Neural progenitor cell (in vitro differentiated cells): ENCODE measurements at regions not wholly inside any gene's neighbourhood (a gene's known extent, or its start where the extent isn't known, plus 50 kb on each side); places are given as distances from the start of the nearest gene placed in this dataset.

Experiments used
- EZH2 ChIP-seq: fragments of 200-600 bp; sonication (generic); IDR thresholded peaks from 2 replicates; pipeline ENCODE4 v1.6.1; 2017; ENCODE audit warnings: antibody characterized with exemption, mild to moderate bottlenecking, moderate library complexity
- TF ChIP-seq, protein P1 (sequence below): fragments of 200-600 bp; sonication (generic); IDR thresholded peaks from 2 replicates; pipeline ENCODE4 v1.5.1; 2017; ENCODE audit warnings: antibody characterized with exemption, mild to moderate bottlenecking

DNA sequence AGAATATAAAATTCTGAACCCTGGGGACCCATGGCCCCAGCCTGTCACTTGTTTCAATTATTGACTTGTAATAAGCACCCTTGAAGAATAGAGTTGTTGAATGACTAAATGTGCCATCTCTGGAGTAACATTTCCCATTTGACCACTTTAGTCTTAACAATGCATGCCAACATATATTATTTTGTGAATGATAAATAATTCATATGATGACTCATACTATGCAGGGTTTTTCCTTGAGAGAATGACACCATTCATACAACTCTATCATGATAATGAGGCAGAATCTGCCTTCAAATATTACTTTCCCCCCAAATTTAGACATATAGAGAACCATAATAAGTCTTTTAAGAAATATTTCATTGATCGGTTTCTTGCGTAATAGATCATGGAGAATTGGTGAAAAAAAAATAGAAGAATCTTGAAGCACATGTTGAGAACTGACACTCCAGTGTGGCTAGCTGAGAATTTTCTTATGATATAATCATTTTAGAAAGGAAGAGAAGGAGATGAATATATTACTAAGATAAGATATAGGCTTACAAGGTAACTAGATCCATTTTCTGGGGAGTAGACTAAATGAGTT, 404.5 kb downstream of the GRXCR1 start:
- TF ChIP-seq, protein P1, sequence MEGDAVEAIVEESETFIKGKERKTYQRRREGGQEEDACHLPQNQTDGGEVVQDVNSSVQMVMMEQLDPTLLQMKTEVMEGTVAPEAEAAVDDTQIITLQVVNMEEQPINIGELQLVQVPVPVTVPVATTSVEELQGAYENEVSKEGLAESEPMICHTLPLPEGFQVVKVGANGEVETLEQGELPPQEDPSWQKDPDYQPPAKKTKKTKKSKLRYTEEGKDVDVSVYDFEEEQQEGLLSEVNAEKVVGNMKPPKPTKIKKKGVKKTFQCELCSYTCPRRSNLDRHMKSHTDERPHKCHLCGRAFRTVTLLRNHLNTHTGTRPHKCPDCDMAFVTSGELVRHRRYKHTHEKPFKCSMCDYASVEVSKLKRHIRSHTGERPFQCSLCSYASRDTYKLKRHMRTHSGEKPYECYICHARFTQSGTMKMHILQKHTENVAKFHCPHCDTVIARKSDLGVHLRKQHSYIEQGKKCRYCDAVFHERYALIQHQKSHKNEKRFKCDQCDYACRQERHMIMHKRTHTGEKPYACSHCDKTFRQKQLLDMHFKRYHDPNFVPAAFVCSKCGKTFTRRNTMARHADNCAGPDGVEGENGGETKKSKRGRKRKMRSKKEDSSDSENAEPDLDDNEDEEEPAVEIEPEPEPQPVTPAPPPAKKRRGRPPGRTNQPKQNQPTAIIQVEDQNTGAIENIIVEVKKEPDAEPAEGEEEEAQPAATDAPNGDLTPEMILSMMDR, result no peak
- TF ChIP-seq EZH2, result no peak
